ENCODE measurements at regions not wholly inside any gene's neighbourhood (a gene's known extent, or its start where the extent isn't known, plus 50 kb on each side); places are given as distances from the start of the nearest gene placed in this dataset.

- Histone ChIP-seq H3K36me3 (ENCODE audit: control insufficient read depth, insufficient read depth, low read length) (no peaks in the 10 kb centered on the region), H3K4me3 (no peak overlapping the region), H3K27ac (ENCODE audit: extremely low read depth, low read depth, low read length) (no peak overlapping the region), H3K9me3 (replicated peaks; ENCODE audit: control insufficient read depth, insufficient read depth, low read depth, low read length) (no peaks in the 10 kb centered on the region), H4K20me1 (replicated peaks; ENCODE audit: control insufficient read depth, insufficient read depth, low read length) (no peaks in the 10 kb centered on the region), H2AFZ (ENCODE audit: low read depth, low read length) (no peak overlapping the region), H3K9ac (ENCODE audit: insufficient read depth in 1 of 2, low read depth in 2 of 2, low read length in 2 of 2) (no peak overlapping the region), H3K4me2 (ENCODE audit: insufficient read depth, low read length) (no peak overlapping the region), H3K79me2 (ENCODE audit: control insufficient read depth, insufficient read depth, low read length) (no peaks in the 10 kb centered on the region), H3K4me1 (replicated peaks in 1 of 2; ENCODE audit: control insufficient read depth in 2 of 2, insufficient read depth in 2 of 2, low read length in 2 of 2) (no peaks in the 10 kb centered on the region), H3K9me1 (ENCODE audit: control insufficient read depth, insufficient read depth, low read length) (no peaks in the 10 kb centered on the region), H3K27me3 (ENCODE audit: control insufficient read depth in 2 of 2, insufficient read depth in 2 of 2, low read length in 2 of 2) (no peaks in the 10 kb centered on the region; a peak in 1 of 5 replicates)
- in situ Hi-C loops (cut with MboI) (no loop called here), intact Hi-C loops (cut with micrococcal nuclease) (no loop called here)
- ChIA-PET CTCF (ENCODE audit: low intra/inter-chr PET ratio) (no interaction called here), POLR2A (interaction anchor here (0.6 kb wide), 2 partner anchors 10 to 80 kb away, joined by 3 to 4 read pairs; no protein-coding TSS in a partner anchor)
- FAIRE-seq (no peak), DNase-seq (ENCODE audit: extremely low read depth in 1 of 4, low spot score in 3 of 4) (no peak), ATAC-seq (no peak)
- TF ChIP-seq GTF2F1 (IDR thresholded peaks at IDR 0.05; ENCODE audit: low read depth, low read length) (no peak), ATF3 (IDR thresholded peaks at IDR 0.05) (peak; percentile 62), ATF3 (CRISPR knock-in tag; conservative IDR thresholded peaks at IDR 0.05) (no peak)
- no TSS peak for BruUV-seq (replicated peaks)
Measured at GRCh38 chr2:118508282-118508681, 339.2 kb downstream of the EN1 start.

GRCh38 chr2:118505436-118505835 lies 342.0 kb downstream of the EN1 start:
- intact Hi-C loops (cut with micrococcal nuclease), result no loop called here
- TF ChIP-seq ZNF512 (tag; IDR thresholded peaks at IDR 0.05), result no peak
- no peak for TF ChIP-seq TAF7 (tag; IDR thresholded peaks at IDR 0.05)
- no peak for TF ChIP-seq ZC3H8 (IDR thresholded peaks at IDR 0.05)
- TF ChIP-seq ZNF134 (CRISPR knock-in tag; conservative IDR thresholded peaks at IDR 0.05), result no peak
- no peak for TF ChIP-seq CBX5 (IDR thresholded peaks at IDR 0.05; ENCODE audit: borderline replicate concordance, low read depth)
- no peak for TF ChIP-seq CSDE1 (IDR thresholded peaks at IDR 0.05)
- TF ChIP-seq ZNF316 (IDR thresholded peaks at IDR 0.05), result peak; percentile 90
- no peak for TF ChIP-seq DACH1 (IDR thresholded peaks at IDR 0.05; ENCODE audit: partially characterized antibody)

More at GRCh38 chr2:118505436-118505835, 342.0 kb downstream of the EN1 start:
- Histone ChIP-seq H3K9me1 (ENCODE audit: control insufficient read depth, insufficient read depth, low read length) (no peaks in the 10 kb centered on the region), H3K79me2 (ENCODE audit: control insufficient read depth, insufficient read depth, low read length) (no peaks in the 10 kb centered on the region), H3K9ac (ENCODE audit: insufficient read depth in 1 of 2, low read depth in 2 of 2, low read length in 2 of 2) (no peak overlapping the region), H3K4me2 (ENCODE audit: insufficient read depth, low read length) (no peak overlapping the region), H3K27me3 (ENCODE audit: control insufficient read depth in 2 of 2, insufficient read depth in 2 of 2, low read length in 2 of 2) (no peaks in the 10 kb centered on the region; a peak in 1 of 5 replicates), H3K4me1 (replicated peaks in 1 of 2; ENCODE audit: control insufficient read depth in 2 of 2, insufficient read depth in 2 of 2, low read length in 2 of 2) (no peaks in the 10 kb centered on the region), H3K27ac (ENCODE audit: extremely low read depth, low read depth, low read length) (no peak overlapping the region), H2AFZ (ENCODE audit: low read depth, low read length) (no peak overlapping the region), H3K4me3 (no peak overlapping the region), H4K20me1 (replicated peaks; ENCODE audit: control insufficient read depth, insufficient read depth, low read length) (no peaks in the 10 kb centered on the region), H3K9me3 (replicated peaks; ENCODE audit: control insufficient read depth, insufficient read depth, low read depth, low read length) (no peaks in the 10 kb centered on the region), H3K36me3 (ENCODE audit: control insufficient read depth, insufficient read depth, low read length) (no peaks in the 10 kb centered on the region)
- ChIA-PET CTCF (ENCODE audit: low intra/inter-chr PET ratio) (no interaction called here), POLR2A (no interaction called here)
- in situ Hi-C loops (cut with MboI), result no loop called here
- ATAC-seq (no peak), DNase-seq (ENCODE audit: extremely low read depth in 1 of 4, low spot score in 3 of 4) (no peak), FAIRE-seq (no peak)
- 6% methylated on average over 2 of the region's 2 CpGs for WGBS (ENCODE audit: insufficient coverage, low coverage, missing lambda C conversion rate)
- BruUV-seq (replicated peaks), result no TSS peak

Data from K562 (cell line).